ENCODE measurements at regions not wholly inside any gene's neighbourhood (a gene's known extent, or its start where the extent isn't known, plus 50 kb on each side); places are given as distances from the start of the nearest gene placed in this dataset.
"Not testable (repeated sequence)": the region's sequence is repeated elsewhere in the genome, so short reads cannot be mapped to it uniquely, and the experiment has no call there.

DNA sequence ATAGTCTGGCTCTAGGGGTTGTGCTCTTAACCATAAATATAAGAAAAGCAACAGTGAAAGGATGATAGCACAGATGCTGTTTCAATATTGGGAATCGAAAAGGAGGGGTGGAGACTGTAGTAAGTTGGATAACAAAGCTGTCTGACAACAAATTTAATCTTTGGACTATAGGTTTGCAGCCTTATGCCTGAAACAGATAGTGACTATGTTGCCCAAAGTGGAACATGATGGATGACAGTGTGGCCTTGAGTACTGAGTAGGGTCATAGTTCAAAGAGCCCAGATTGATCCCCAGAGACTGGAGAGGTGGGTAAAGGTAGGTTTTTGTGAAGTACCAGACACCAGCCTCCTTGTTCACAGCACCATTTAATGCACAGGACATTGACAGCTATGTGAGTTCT lies 144.0 kb upstream of the PALMD start:
- DNase-seq (ENCODE audit: low read depth, low spot score): no peak
- ChIA-PET POLR2A (no interaction called here), CTCF (interaction anchor here (1.2 to 1.7 kb wide), 2 partner anchors 20 to 184 kb away, joined by 4 read pairs; no protein-coding TSS in a partner anchor)
- TF ChIP-seq, protein P1, sequence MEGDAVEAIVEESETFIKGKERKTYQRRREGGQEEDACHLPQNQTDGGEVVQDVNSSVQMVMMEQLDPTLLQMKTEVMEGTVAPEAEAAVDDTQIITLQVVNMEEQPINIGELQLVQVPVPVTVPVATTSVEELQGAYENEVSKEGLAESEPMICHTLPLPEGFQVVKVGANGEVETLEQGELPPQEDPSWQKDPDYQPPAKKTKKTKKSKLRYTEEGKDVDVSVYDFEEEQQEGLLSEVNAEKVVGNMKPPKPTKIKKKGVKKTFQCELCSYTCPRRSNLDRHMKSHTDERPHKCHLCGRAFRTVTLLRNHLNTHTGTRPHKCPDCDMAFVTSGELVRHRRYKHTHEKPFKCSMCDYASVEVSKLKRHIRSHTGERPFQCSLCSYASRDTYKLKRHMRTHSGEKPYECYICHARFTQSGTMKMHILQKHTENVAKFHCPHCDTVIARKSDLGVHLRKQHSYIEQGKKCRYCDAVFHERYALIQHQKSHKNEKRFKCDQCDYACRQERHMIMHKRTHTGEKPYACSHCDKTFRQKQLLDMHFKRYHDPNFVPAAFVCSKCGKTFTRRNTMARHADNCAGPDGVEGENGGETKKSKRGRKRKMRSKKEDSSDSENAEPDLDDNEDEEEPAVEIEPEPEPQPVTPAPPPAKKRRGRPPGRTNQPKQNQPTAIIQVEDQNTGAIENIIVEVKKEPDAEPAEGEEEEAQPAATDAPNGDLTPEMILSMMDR (IDR thresholded peaks at IDR 0.05; ENCODE audit: insufficient read depth, low read length, missing control alignments): no peak
- H3K4me3 ChIP-seq (ENCODE audit: low read depth, low read length): no peak overlapping the region

DNA sequence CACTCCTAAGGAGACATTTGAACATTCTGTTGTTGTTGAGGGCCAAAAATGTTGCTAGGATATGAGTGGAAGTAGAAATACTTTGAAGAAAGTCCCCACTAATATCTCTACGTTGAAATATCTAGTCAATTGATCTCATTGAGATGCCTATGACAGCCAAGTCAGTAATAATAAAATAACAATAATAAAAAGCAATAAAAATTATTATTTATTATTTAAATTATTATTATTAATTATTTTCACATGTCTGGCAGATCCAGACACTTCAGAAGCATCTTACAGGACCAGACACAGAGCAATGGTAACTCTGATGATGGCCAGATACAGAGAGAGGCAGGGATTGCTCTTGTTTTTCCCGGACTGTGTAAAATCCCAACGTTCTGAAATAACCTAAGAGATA lies 143.5 kb upstream of the PALMD start:
- TF ChIP-seq, protein P1 (IDR thresholded peaks at IDR 0.05; ENCODE audit: insufficient read depth, low read length, missing control alignments): no peak
- no peak for DNase-seq (ENCODE audit: low read depth, low spot score)
- POLR2A ChIA-PET: no interaction called here
- CTCF ChIA-PET: interaction anchor here (0.9 to 1.7 kb wide), 4 partner anchors 10 to 236 kb away, joined by 3 to 4 read pairs (median 4); no protein-coding TSS in a partner anchor
- H3K4me3 ChIP-seq (ENCODE audit: low read depth, low read length): no peak overlapping the region

DNA sequence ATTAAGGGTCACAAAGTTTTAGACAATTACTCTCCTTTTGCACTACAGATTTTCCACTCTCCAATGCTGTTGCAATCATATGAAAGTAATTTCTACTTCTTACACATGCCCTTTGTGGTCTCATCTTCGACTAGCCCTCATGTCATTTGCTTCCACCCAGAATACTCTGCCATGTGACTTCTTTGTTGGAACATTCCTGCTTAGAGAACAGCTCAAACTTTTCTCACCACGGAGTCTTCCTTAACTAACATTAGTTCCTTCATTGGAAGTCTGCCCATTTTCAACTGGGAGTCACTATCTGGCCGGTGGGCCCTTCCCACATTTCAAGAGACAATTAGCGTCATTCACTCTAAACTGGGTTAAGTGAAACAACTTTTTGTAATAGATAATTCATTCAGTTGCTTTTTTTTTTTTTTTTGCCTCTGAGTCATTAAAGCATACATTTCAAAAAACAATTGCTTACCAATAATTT lies 142.6 kb upstream of the PALMD start:
- POLR2A ChIA-PET: no interaction called here
- CTCF ChIA-PET: interaction anchor here (0.9 to 2.5 kb wide), 8 partner anchors 8 to 709 kb away, joined by 3 to 9 read pairs (median 4); no protein-coding TSS in a partner anchor
- no peak overlapping the region for H3K4me3 ChIP-seq (ENCODE audit: low read depth, low read length)
- TF ChIP-seq, protein P1 (IDR thresholded peaks at IDR 0.05; ENCODE audit: insufficient read depth, low read length, missing control alignments): no peak
- DNase-seq (ENCODE audit: low read depth, low spot score): no peak

DNA sequence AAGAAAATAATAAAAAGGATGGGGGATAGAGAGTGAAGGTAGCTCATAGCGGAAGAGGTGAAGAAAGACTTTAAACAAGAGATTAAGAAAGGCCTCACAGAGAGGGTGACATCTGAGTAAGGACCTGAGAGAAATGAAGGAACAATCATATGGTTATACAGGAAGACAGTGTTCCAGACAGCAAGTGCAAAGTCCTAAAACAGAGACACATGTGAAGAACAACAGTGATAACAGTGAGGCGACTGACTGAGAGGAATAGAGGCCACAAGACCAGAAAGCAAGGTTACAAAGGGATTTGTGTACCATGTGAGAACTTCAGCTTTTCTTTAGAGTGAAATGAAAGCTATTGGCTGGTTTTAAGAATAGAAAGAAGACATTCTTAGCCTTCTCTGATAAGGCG lies 141.6 kb upstream of the PALMD start:
- CTCF ChIA-PET: interaction anchor here (1.4 to 3.8 kb wide), 4 partner anchors 9 to 710 kb away, joined by 5 to 19 read pairs (median 8); no protein-coding TSS in a partner anchor
- TF ChIP-seq, protein P1 (IDR thresholded peaks at IDR 0.05; ENCODE audit: insufficient read depth, low read length, missing control alignments): no peak
- POLR2A ChIA-PET: no interaction called here
- H3K4me3 ChIP-seq (ENCODE audit: low read depth, low read length): no peak overlapping the region
- DNase-seq (ENCODE audit: low read depth, low spot score): no peak

DNA sequence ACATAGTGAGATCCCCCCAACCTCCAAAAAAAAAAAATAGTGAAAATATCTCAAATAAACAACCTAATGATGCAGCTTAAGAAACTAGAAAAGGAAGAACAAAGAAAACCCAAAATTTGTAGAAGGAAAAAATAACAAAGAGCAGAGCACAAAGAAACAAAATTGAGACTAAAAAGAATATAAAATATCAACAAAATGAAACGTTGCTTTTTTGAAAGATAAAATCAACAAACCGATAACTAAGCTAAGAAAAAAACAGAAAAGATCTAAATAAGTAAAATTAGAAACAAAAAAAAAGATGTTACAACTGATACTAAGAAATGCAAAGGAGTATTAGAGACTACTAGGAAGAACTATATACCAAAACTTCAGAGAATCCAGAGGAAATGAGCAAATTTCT lies 139.3 kb upstream of the PALMD start:
- ChIA-PET POLR2A (no interaction called here), CTCF (interaction anchor here (1.1 to 3.8 kb wide), 3 partner anchors 9 to 22 kb away, joined by 4 to 19 read pairs (median 6); no protein-coding TSS in a partner anchor)
- H3K4me3 ChIP-seq (ENCODE audit: low read depth, low read length): no peak overlapping the region
- no peak for DNase-seq (ENCODE audit: low read depth, low spot score)
- TF ChIP-seq, protein P1 (IDR thresholded peaks at IDR 0.05; ENCODE audit: insufficient read depth, low read length, missing control alignments): no peak

DNA sequence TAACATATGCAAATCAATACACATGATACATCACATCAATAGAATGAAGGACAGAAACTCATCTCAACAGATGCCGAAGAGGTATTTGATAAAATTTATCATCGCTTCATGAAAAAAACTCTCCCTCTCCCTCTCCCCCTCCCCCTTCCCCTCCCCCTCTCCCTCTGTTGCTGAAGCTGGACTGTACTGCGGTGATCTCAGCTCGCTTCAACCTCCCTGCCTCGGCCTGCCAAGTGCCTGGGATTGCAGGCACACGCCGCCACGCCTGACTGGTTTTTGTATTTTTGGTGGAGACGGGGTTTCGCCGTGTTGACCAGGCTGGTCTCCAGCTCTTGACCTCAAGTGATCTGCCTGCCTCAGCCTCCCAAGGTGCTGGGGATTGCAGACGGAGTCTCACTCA lies 138.5 kb upstream of the PALMD start:
- POLR2A ChIA-PET; H3K4me3 ChIP-seq (ENCODE audit: low read depth, low read length); DNase-seq (ENCODE audit: low read depth, low spot score): not testable (repeated sequence)
- CTCF ChIA-PET: interaction anchor here (1.8 to 3.8 kb wide), 2 partner anchors 10 to 19 kb away, joined by 6 to 19 read pairs; no protein-coding TSS in a partner anchor

All from AG04449 (cell line).